ENCODE measurements at regions not wholly inside any gene's neighbourhood (a gene's known extent, or its start where the extent isn't known, plus 50 kb on each side); places are given as distances from the start of the nearest gene placed in this dataset.

DNA sequence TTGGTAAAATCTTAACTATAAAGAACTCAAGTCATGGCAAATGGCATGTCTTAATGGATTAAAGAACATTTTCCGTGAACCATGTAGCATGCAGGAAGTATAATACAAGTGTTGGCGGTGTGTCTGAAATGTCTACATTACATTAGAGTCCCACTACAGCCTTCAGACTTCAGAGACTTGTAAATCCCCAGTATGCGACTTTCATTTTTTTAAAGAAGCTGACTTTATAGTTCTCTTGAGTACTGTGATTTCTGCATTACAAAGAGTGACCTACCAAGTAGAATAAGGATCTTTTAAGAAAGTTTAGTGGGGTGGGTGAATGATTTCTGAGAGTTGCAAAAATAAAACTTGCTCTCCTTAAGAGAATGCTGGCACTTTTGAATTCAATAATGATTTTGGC lies 140.7 kb upstream of the FN1 start:
- Histone ChIP-seq H3K9me3 (no peaks in the 10 kb centered on the region), H3K36me3 (replicated peaks in 1 of 2; ENCODE audit: control insufficient read depth in 1 of 2, insufficient read depth in 2 of 2, low read length in 1 of 2) (no peaks in the 10 kb centered on the region), H4K20me1 (ENCODE audit: insufficient read depth) (no peaks in the 10 kb centered on the region), H3K79me2 (ENCODE audit: insufficient read depth) (no peaks in the 10 kb centered on the region), H3K9me2 (no peaks in the 10 kb centered on the region), H3K9ac (no peak overlapping the region), H3K27me3 (ENCODE audit: insufficient read depth) (no peaks in the 10 kb centered on the region), H2AFZ (ENCODE audit: low read depth) (no peak overlapping the region), H3K4me2 (no peak overlapping the region), H3F3A (replicated peaks; ENCODE audit: insufficient read depth) (peaks cover 19% of the 10 kb centered on the region), H3K27ac (ENCODE audit: low read depth in 2 of 2, low read length in 1 of 2) (no peak overlapping the region), H3K4me3 (ENCODE audit: low read depth in 2 of 2, low read length in 1 of 2) (no peak overlapping the region), H3K4me1 (ENCODE audit: control insufficient read depth in 1 of 2, insufficient read depth in 2 of 2, low read depth in 1 of 2, low read length in 1 of 2) (peaks cover 0 to 7% of the 10 kb centered on the region in 2 experiments; a peak in 2 of 4 replicates)
- CTCF ChIA-PET = no interaction called here
- TF ChIP-seq TAF1 (IDR thresholded peaks at IDR 0.05; ENCODE audit: borderline replicate concordance, low read depth, low read length) = no peak
- no peak for TF ChIP-seq FOXJ3 (CRISPR knock-in tag; IDR thresholded peaks at IDR 0.05)
- TF ChIP-seq, protein P1, sequence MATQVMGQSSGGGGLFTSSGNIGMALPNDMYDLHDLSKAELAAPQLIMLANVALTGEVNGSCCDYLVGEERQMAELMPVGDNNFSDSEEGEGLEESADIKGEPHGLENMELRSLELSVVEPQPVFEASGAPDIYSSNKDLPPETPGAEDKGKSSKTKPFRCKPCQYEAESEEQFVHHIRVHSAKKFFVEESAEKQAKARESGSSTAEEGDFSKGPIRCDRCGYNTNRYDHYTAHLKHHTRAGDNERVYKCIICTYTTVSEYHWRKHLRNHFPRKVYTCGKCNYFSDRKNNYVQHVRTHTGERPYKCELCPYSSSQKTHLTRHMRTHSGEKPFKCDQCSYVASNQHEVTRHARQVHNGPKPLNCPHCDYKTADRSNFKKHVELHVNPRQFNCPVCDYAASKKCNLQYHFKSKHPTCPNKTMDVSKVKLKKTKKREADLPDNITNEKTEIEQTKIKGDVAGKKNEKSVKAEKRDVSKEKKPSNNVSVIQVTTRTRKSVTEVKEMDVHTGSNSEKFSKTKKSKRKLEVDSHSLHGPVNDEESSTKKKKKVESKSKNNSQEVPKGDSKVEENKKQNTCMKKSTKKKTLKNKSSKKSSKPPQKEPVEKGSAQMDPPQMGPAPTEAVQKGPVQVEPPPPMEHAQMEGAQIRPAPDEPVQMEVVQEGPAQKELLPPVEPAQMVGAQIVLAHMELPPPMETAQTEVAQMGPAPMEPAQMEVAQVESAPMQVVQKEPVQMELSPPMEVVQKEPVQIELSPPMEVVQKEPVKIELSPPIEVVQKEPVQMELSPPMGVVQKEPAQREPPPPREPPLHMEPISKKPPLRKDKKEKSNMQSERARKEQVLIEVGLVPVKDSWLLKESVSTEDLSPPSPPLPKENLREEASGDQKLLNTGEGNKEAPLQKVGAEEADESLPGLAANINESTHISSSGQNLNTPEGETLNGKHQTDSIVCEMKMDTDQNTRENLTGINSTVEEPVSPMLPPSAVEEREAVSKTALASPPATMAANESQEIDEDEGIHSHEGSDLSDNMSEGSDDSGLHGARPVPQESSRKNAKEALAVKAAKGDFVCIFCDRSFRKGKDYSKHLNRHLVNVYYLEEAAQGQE (IDR thresholded peaks at IDR 0.05; ENCODE audit: low read depth, low read length) = no peak
- TF ChIP-seq TEAD4 (IDR thresholded peaks at IDR 0.05; ENCODE audit: borderline replicate concordance, insufficient read depth) = no peak
- no peak for TF ChIP-seq FOXM1 (IDR thresholded peaks at IDR 0.05; ENCODE audit: low read depth)
- TF ChIP-seq RFX5 (IDR thresholded peaks at IDR 0.05; ENCODE audit: low read length) = no peak
- no peak for TF ChIP-seq FOSL2 (IDR thresholded peaks at IDR 0.05; ENCODE audit: borderline replicate concordance, low read depth)
- TF ChIP-seq ELF1 (IDR thresholded peaks at IDR 0.05) = no peak
- no peak for TF ChIP-seq TCF12 (IDR thresholded peaks at IDR 0.05)
- no peak for TF ChIP-seq IRF3 (IDR thresholded peaks at IDR 0.05; ENCODE audit: low read depth, low read length)
- TF ChIP-seq PBX3 (IDR thresholded peaks at IDR 0.05) = no peak
- no peak for TF ChIP-seq SMC3 (IDR thresholded peaks at IDR 0.05; ENCODE audit: low read depth, low read length)
- TF ChIP-seq RAD21 (IDR thresholded peaks at IDR 0.05; ENCODE audit: low read length) = no peak
- no peak for TF ChIP-seq NFIC (IDR thresholded peaks at IDR 0.05; ENCODE audit: borderline replicate concordance)
- TF ChIP-seq EP300 (IDR thresholded peaks at IDR 0.05; ENCODE audit: borderline replicate concordance in 1 of 2, low read depth in 1 of 2, low read length in 1 of 2) = no peak
- TF ChIP-seq NRF1 (IDR thresholded peaks at IDR 0.05; ENCODE audit: low read depth, low read length) = no peak
- no peak for TF ChIP-seq MXI1 (IDR thresholded peaks at IDR 0.05; ENCODE audit: low read depth, low read length)
- TF ChIP-seq YY1 (IDR thresholded peaks at IDR 0.05; ENCODE audit: low read depth) = no peak
- POLR2A ChIA-PET = no interaction called here
- DNase-seq = no peak
- whole genome bisulfite sequencing (ENCODE audit: low lambda C conversion rate) = 94% methylated on average over 3 of the region's 3 CpGs

Measured in SK-N-SH (cell line).